Inflammatory macrophage treated with lipopolysaccharide for 4 hours (primary cell): ENCODE measurements at regions not wholly inside any gene's neighbourhood (a gene's known extent, or its start where the extent isn't known, plus 50 kb on each side); places are given as distances from the start of the nearest gene placed in this dataset.
"Not testable (repeated sequence)": the region's sequence is repeated elsewhere in the genome, so short reads cannot be mapped to it uniquely, and the experiment has no call there.

ENCODE experiments used
- DNase-seq: peaks from one replicate; pipeline ENCODE4 v3.0.0-alpha.2; 2020

- no peak for DNase-seq
Observed at GRCh38 chr6:133057352-133057751, 183.8 kb upstream of the EYA4 start.

- DNase-seq, result no peak
Observed at GRCh38 chr6:133062077-133062476, 179.1 kb upstream of the EYA4 start.

- DNase-seq, result no peak
Observed at GRCh38 chr6:133062696-133063306, 178.4 kb upstream of the EYA4 start.

GRCh38 chr6:133067960-133068359 is 173.2 kb upstream of the EYA4 start:
- no peak for DNase-seq

- no peak for DNase-seq
Observed at GRCh38 chr6:133070410-133071043, 170.6 kb upstream of the EYA4 start.

- no peak for DNase-seq
Observed at GRCh38 chr6:133079901-133080300, 161.3 kb upstream of the EYA4 start.

GRCh38 chr6:133083248-133083967 is 157.7 kb upstream of the EYA4 start:
- no peak for DNase-seq

GRCh38 chr6:133085471-133085870 is 155.7 kb upstream of the EYA4 start:
- DNase-seq, result no peak

- no peak for DNase-seq
Observed at GRCh38 chr6:133085896-133086295, 155.3 kb upstream of the EYA4 start.

GRCh38 chr6:133088931-133089695 is 152.0 kb upstream of the EYA4 start:
- no peak for DNase-seq

GRCh38 chr6:133092199-133092598 is 149.0 kb upstream of the EYA4 start:
- DNase-seq, result no peak

GRCh38 chr6:133092771-133093170 is 148.4 kb upstream of the EYA4 start:
- DNase-seq, result no peak

- DNase-seq, result not testable (repeated sequence)
Observed at GRCh38 chr6:133093211-133093610, 147.9 kb upstream of the EYA4 start.

GRCh38 chr6:133093956-133094355 is 147.2 kb upstream of the EYA4 start:
- DNase-seq, result no peak

GRCh38 chr6:133097208-133097607 is 143.9 kb upstream of the EYA4 start:
- DNase-seq, result no peak

- DNase-seq, result no peak
Observed at GRCh38 chr6:133099573-133099972, 141.6 kb upstream of the EYA4 start.

- no peak for DNase-seq
Observed at GRCh38 chr6:133100865-133101264, 140.3 kb upstream of the EYA4 start.

- no peak for DNase-seq
Observed at GRCh38 chr6:133101790-133102189, 139.4 kb upstream of the EYA4 start.

GRCh38 chr6:133106934-133107333 is 134.2 kb upstream of the EYA4 start:
- DNase-seq, result no peak

GRCh38 chr6:133108419-133108818 is 132.7 kb upstream of the EYA4 start:
- no peak for DNase-seq

- DNase-seq, result no peak
Observed at GRCh38 chr6:133114973-133115372, 126.2 kb upstream of the EYA4 start.

GRCh38 chr6:133115946-133116345 is 125.2 kb upstream of the EYA4 start:
- DNase-seq, result no peak

- no peak for DNase-seq
Observed at GRCh38 chr6:133128191-133128590, 113.0 kb upstream of the EYA4 start.

- no peak for DNase-seq
Observed at GRCh38 chr6:133129556-133129955, 111.6 kb upstream of the EYA4 start.
